NCI-H510A treated with DMSO at 0.1 percent for 48 hours (cell line): ENCODE measurements at regions not wholly inside any gene's neighbourhood (a gene's known extent, or its start where the extent isn't known, plus 50 kb on each side); places are given as distances from the start of the nearest gene placed in this dataset.

Experiments
- DNase-seq: peaks from one replicate; lab custom pipeline; 2025; lab: John Stamatoyannopoulos, UW

- DNase-seq, result no peak
These were observed 377.4 kb upstream of the RUNX1 start for GRCh38 chr21:35426469-35426868.

- DNase-seq, result no peak
These were observed 375.0 kb upstream of the RUNX1 start for GRCh38 chr21:35424122-35424521.

- no peak for DNase-seq
These were observed 374.6 kb upstream of the RUNX1 start for GRCh38 chr21:35423709-35424108.

- no peak for DNase-seq
These were observed 372.9 kb upstream of the RUNX1 start for GRCh38 chr21:35422011-35422410.

- no peak for DNase-seq
These were observed 372.1 kb upstream of the RUNX1 start for GRCh38 chr21:35421221-35421620.

GRCh38 chr21:35420656-35421055 is 371.6 kb upstream of the RUNX1 start:
- no peak for DNase-seq

GRCh38 chr21:35417762-35418161 is 368.7 kb upstream of the RUNX1 start:
- DNase-seq, result no peak

GRCh38 chr21:35416866-35417489 is 367.9 kb upstream of the RUNX1 start:
- no peak for DNase-seq

GRCh38 chr21:35414507-35415139 is 365.5 kb upstream of the RUNX1 start:
- peak; percentile 28 for DNase-seq

GRCh38 chr21:35414056-35414455 is 365.0 kb upstream of the RUNX1 start:
- no peak for DNase-seq

- DNase-seq, result no peak
These were observed 363.1 kb upstream of the RUNX1 start for GRCh38 chr21:35412231-35412630.

- no peak for DNase-seq
These were observed 362.3 kb upstream of the RUNX1 start for GRCh38 chr21:35411434-35411833.

- DNase-seq, result no peak
These were observed 361.6 kb upstream of the RUNX1 start for GRCh38 chr21:35410656-35411055.

- no peak for DNase-seq
These were observed 361.0 kb upstream of the RUNX1 start for GRCh38 chr21:35410123-35410522.

- no peak for DNase-seq
These were observed 359.3 kb upstream of the RUNX1 start for GRCh38 chr21:35408401-35408800.

GRCh38 chr21:35406635-35407034 is 357.5 kb upstream of the RUNX1 start:
- DNase-seq, result no peak

- DNase-seq, result no peak
These were observed 356.9 kb upstream of the RUNX1 start for GRCh38 chr21:35405981-35406380.

- DNase-seq, result no peak
These were observed 355.1 kb upstream of the RUNX1 start for GRCh38 chr21:35404247-35404646.

- no peak for DNase-seq
These were observed 353.0 kb upstream of the RUNX1 start for GRCh38 chr21:35402061-35402460.

GRCh38 chr21:35401476-35401875 is 352.4 kb upstream of the RUNX1 start:
- no peak for DNase-seq

- peak; percentile 89 for DNase-seq
These were observed 351.3 kb upstream of the RUNX1 start for GRCh38 chr21:35400233-35400939.

GRCh38 chr21:35399706-35400105 is 350.6 kb upstream of the RUNX1 start:
- DNase-seq, result no peak

- DNase-seq, result no peak
These were observed 350.0 kb upstream of the RUNX1 start for GRCh38 chr21:35399002-35399530.
